ENCODE measurements at regions not wholly inside any gene's neighbourhood (a gene's known extent, or its start where the extent isn't known, plus 50 kb on each side); places are given as distances from the start of the nearest gene placed in this dataset.

- no peak for TF ChIP-seq NFIC (IDR thresholded peaks at IDR 0.05)
- TF ChIP-seq USF1 (IDR thresholded peaks at IDR 0.05) = no peak
- TF ChIP-seq TCF12 (IDR thresholded peaks at IDR 0.05; ENCODE audit: low read depth) = no peak
- no peak for TF ChIP-seq FOXM1 (IDR thresholded peaks at IDR 0.05; ENCODE audit: borderline replicate concordance, low read depth)
- no peak for TF ChIP-seq TEAD4 (IDR thresholded peaks at IDR 0.05)
- TF ChIP-seq YY1 (IDR thresholded peaks at IDR 0.05; ENCODE audit: low read depth) = no peak
- TF ChIP-seq EGR1 (IDR thresholded peaks at IDR 0.05) = no peak
- no peak for TF ChIP-seq MAX (IDR thresholded peaks at IDR 0.05)
- TF ChIP-seq RAD21 (IDR thresholded peaks at IDR 0.05; ENCODE audit: low read depth) = no peak
- TF ChIP-seq EP300 (IDR thresholded peaks at IDR 0.05; ENCODE audit: borderline replicate concordance) = no peak
- no peak for TF ChIP-seq TAF1 (IDR thresholded peaks at IDR 0.05; ENCODE audit: low read depth)
- no peak for TF ChIP-seq CEBPB (IDR thresholded peaks at IDR 0.05)
- TF ChIP-seq REST (IDR thresholded peaks at IDR 0.05; ENCODE audit: low read depth) = no peak
- no peak for TF ChIP-seq CREB1 (IDR thresholded peaks at IDR 0.05; ENCODE audit: low read depth)
- no peak for TF ChIP-seq ZBTB7A (IDR thresholded peaks at IDR 0.05; ENCODE audit: low read depth)
Measured at GRCh38 chr6:167238694-167239467, 52.2 kb upstream of the UNC93A start.

GRCh38 chr6:167240034-167240541 lies 51.0 kb upstream of the UNC93A start:
- TF ChIP-seq RAD21 (IDR thresholded peaks at IDR 0.05; ENCODE audit: low read depth) = no peak
- no peak for TF ChIP-seq TCF12 (IDR thresholded peaks at IDR 0.05; ENCODE audit: low read depth)
- TF ChIP-seq EP300 (IDR thresholded peaks at IDR 0.05; ENCODE audit: borderline replicate concordance) = no peak
- no peak for TF ChIP-seq YY1 (IDR thresholded peaks at IDR 0.05; ENCODE audit: low read depth)
- no peak for TF ChIP-seq MAX (IDR thresholded peaks at IDR 0.05)
